Left lung (tissue), 4 donors: ENCODE measurements at regions not wholly inside any gene's neighbourhood (a gene's known extent, or its start where the extent isn't known, plus 50 kb on each side); places are given as distances from the start of the nearest gene placed in this dataset.

Experiments used
- ATAC-seq: fragments of 200-7000 bp; cut with Tn5 transposase; one replicate; pipeline ENCODE4 v1.9.1; 2020; ENCODE audit warnings: moderate library complexity
- DNase-seq, 4 donors: peaks; one replicate each; pipeline ENCODE4 v3.0.0-alpha.2; 2013 to 2020
- H3K27ac ChIP-seq, 2 donors: fragments of 200-600 bp; sonication (generic) in 1 of 2; one replicate each; pipeline versions ENCODE4 v1.5.0 to v1.8.0; 2020 to 2021
- H3K27me3 ChIP-seq, 2 donors: fragments of 200-600 bp; sonication (generic) in 1 of 2; one replicate each; pipeline versions ENCODE4 v1.5.0 to v1.8.0; 2020 to 2021
- H3K36me3 ChIP-seq, 2 donors: fragments of 200-600 bp; sonication (generic) in 1 of 2; one replicate each; pipeline versions ENCODE4 v1.5.0 to v1.8.0; 2020 to 2021
- H3K4me1 ChIP-seq, 2 donors: fragments of 200-600 bp; one replicate each; pipeline ENCODE4 v1.8.0; 2021
- H3K4me3 ChIP-seq, 2 donors: fragments of 200-600 bp; sonication (generic) in 1 of 2; one replicate each; pipeline versions ENCODE4 v1.5.0 to v1.8.0; 2020 to 2021; ENCODE audit warnings: mild to moderate bottlenecking in 1 of 2
- H3K9me3 ChIP-seq, 2 donors: fragments of 200-600 bp; sonication (generic) in 1 of 2; one replicate each; pipeline versions ENCODE4 v1.5.0 to v1.8.0; 2020 to 2021
- CTCF ChIP-seq, 2 donors: fragments of 200-600 bp; sonication (generic) in 1 of 2; IDR thresholded peaks; one replicate each; pipeline versions ENCODE4 v1.5.0 to v1.8.0; 2021; ENCODE audit warnings: antibody characterized with exemption in 2 of 2
- intact Hi-C, 2 donors: fragments of 100-400 bp; cut with DNase I; formaldehyde crosslinking; loops; one replicate each; pipeline versions ENCODE4 v1.11.2 to v1.14.2; 2022
- donor health status: DM: no; HTN: yes; CAD: no.
- donor health status: DM: no; HTN: no; CAD: no.

- H3K36me3 ChIP-seq, result no peaks in the 10 kb centered on the region
- DNase-seq (no peak), ATAC-seq (no peak)
- peaks cover 0 to 4% of the 10 kb centered on the region in 2 donors for H3K9me3 ChIP-seq
- H3K27ac ChIP-seq, result no peak overlapping the region
- H3K27me3 ChIP-seq, result no peaks in the 10 kb centered on the region
- no peak for TF ChIP-seq CTCF (IDR thresholded peaks at IDR 0.05)
- no peak overlapping the region for H3K4me3 ChIP-seq
- no peaks in the 10 kb centered on the region for H3K4me1 ChIP-seq
- intact Hi-C loops, result no loop called here
Measured at GRCh38 chr6:81413306-81413705, 339.2 kb downstream of the TENT5A start.

GRCh38 chr6:81401970-81402690 lies 350.4 kb downstream of the TENT5A start:
- TF ChIP-seq CTCF (IDR thresholded peaks at IDR 0.05), result no peak
- DNase-seq, result no peak
- Histone ChIP-seq H3K4me1 (no peaks in the 10 kb centered on the region), H3K9me3 (no peaks in the 10 kb centered on the region), H3K27me3 (no peaks in the 10 kb centered on the region), H3K4me3 (no peak overlapping the region), H3K36me3 (no peaks in the 10 kb centered on the region), H3K27ac (no peak overlapping the region)
- intact Hi-C loops, result no loop called here
- ATAC-seq, result no peak

- no peak for TF ChIP-seq CTCF (IDR thresholded peaks at IDR 0.05)
- Histone ChIP-seq H3K9me3 (peaks cover 0 to 11% of the 10 kb centered on the region in 2 donors), H3K4me3 (no peak overlapping the region), H3K36me3 (no peaks in the 10 kb centered on the region), H3K27ac (no peak overlapping the region), H3K4me1 (no peaks in the 10 kb centered on the region), H3K27me3 (no peaks in the 10 kb centered on the region)
- intact Hi-C loops, result no loop called here
- DNase-seq (no peak), ATAC-seq (no peak)
Measured at GRCh38 chr6:81396916-81397315, 355.6 kb downstream of the TENT5A start.

- no peaks in the 10 kb centered on the region for H3K36me3 ChIP-seq
- intact Hi-C loops, result no loop called here
- no peaks in the 10 kb centered on the region for H3K4me1 ChIP-seq
- TF ChIP-seq CTCF (IDR thresholded peaks at IDR 0.05), result no peak
- H3K9me3 ChIP-seq, result peaks cover 0 to 5% of the 10 kb centered on the region in 2 donors
- DNase-seq (no peak), ATAC-seq (no peak)
- H3K27me3 ChIP-seq, result no peaks in the 10 kb centered on the region
- H3K4me3 ChIP-seq, result no peak overlapping the region
- H3K27ac ChIP-seq, result no peak overlapping the region
Measured at GRCh38 chr6:81387163-81387562, 365.3 kb downstream of the TENT5A start.

GRCh38 chr6:81384921-81385320 lies 367.6 kb downstream of the TENT5A start:
- DNase-seq, result no peak
- Histone ChIP-seq H3K4me1 (no peaks in the 10 kb centered on the region), H3K36me3 (no peaks in the 10 kb centered on the region), H3K4me3 (no peak overlapping the region), H3K9me3 (no peaks in the 10 kb centered on the region), H3K27me3 (no peaks in the 10 kb centered on the region), H3K27ac (no peak overlapping the region)
- TF ChIP-seq CTCF (IDR thresholded peaks at IDR 0.05), result no peak
- ATAC-seq, result no peak
- intact Hi-C loops, result no loop called here
